OCI-LY3 (cell line): ENCODE measurements at regions not wholly inside any gene's neighbourhood (a gene's known extent, or its start where the extent isn't known, plus 50 kb on each side); places are given as distances from the start of the nearest gene placed in this dataset.

Source experiments
- EZH2phosphoT487 ChIP-seq: fragments of 200-600 bp; shearing (Covaris generic); IDR thresholded peaks from 2 replicates; pipeline ENCODE4 v1.6.1; 2018; ENCODE audit warnings: antibody characterized with exemption, mixed run types, low read depth
- TF ChIP-seq, protein P1 (sequence below): fragments of 200-600, 300-600 bp; sonication (generic); IDR thresholded peaks from 2 replicates; pipeline ENCODE4 v1.5.1; 2014; ENCODE audit warnings: antibody characterized with exemption, low read length, low read depth

GRCh38 chr5:89200899-89201298, 317.9 kb upstream of the MEF2C start:
- TF ChIP-seq, protein P1, sequence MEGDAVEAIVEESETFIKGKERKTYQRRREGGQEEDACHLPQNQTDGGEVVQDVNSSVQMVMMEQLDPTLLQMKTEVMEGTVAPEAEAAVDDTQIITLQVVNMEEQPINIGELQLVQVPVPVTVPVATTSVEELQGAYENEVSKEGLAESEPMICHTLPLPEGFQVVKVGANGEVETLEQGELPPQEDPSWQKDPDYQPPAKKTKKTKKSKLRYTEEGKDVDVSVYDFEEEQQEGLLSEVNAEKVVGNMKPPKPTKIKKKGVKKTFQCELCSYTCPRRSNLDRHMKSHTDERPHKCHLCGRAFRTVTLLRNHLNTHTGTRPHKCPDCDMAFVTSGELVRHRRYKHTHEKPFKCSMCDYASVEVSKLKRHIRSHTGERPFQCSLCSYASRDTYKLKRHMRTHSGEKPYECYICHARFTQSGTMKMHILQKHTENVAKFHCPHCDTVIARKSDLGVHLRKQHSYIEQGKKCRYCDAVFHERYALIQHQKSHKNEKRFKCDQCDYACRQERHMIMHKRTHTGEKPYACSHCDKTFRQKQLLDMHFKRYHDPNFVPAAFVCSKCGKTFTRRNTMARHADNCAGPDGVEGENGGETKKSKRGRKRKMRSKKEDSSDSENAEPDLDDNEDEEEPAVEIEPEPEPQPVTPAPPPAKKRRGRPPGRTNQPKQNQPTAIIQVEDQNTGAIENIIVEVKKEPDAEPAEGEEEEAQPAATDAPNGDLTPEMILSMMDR: no peak
- no peak for TF ChIP-seq EZH2phosphoT487
